ENCODE measurements at regions not wholly inside any gene's neighbourhood (a gene's known extent, or its start where the extent isn't known, plus 50 kb on each side); places are given as distances from the start of the nearest gene placed in this dataset.

DNA sequence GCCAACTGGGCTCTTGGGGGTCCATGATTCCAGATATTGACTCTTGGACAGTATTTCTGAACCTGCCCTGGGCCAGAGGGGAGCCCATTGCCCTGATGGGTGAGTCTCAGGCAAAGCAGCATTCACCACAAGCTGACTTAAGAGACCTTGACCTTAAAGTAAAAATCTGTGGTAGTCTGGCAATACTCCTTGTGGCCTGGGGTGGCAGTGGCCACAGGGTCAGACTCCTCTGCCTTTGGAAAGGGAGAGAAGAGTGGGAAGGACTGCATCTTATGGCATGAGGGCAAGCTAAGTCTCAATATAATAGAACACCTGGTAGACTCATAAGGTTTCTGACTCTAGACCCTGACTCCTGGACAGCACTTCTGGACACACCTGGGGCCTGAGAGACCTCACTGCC is 340.3 kb upstream of the MAD2L1 start:
- no peak for DNase-seq (ENCODE audit: low read depth, low spot score)
- no peaks in the 10 kb centered on the region for H3K36me3 ChIP-seq (ENCODE audit: insufficient read depth, insufficient read length, low read length)
- H3K9ac ChIP-seq (ENCODE audit: insufficient read length, low read depth), result no peak overlapping the region
- H3K27me3 ChIP-seq (ENCODE audit: insufficient read depth, insufficient read length), result no peaks in the 10 kb centered on the region
- H3K4me3 ChIP-seq (ENCODE audit: insufficient read length, low read depth), result no peak overlapping the region
- H3K4me1 ChIP-seq (ENCODE audit: insufficient read depth, insufficient read length), result no peaks in the 10 kb centered on the region
- no peaks in the 10 kb centered on the region for H3K9me3 ChIP-seq (ENCODE audit: insufficient read depth, low read length)
- TF ChIP-seq SUZ12 (IDR thresholded peaks at IDR 0.05; ENCODE audit: extremely low read depth, insufficient read depth, insufficient read length) (no peak), ZNF274 (IDR thresholded peaks at IDR 0.05; ENCODE audit: low read depth, low read length) (no peak), YY1 (IDR thresholded peaks at IDR 0.05; ENCODE audit: insufficient read depth, insufficient read length) (no peak)

DNA sequence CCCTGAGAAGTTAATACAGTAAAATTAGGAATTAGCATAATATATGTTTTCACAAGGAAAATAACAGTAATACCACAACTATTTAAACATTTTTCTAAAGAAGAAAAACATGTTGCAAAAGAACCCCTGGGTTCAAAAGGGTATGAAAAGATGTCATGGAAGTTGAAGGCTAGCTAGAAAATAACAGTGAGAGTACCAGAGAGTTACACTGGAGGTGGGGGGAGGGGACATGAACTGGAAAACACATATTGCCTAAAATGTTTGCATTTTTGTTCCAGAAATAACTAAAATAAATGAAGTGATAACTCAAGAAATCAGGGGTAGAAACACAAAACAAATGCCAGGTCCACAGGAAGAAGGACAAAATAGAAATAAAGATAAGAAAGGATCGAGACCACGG is 336.6 kb upstream of the MAD2L1 start:
- Histone ChIP-seq H3K9me3 (ENCODE audit: insufficient read depth, low read length) (no peaks in the 10 kb centered on the region), H3K9ac (ENCODE audit: insufficient read length, low read depth) (no peak overlapping the region), H3K27me3 (ENCODE audit: insufficient read depth, insufficient read length) (no peaks in the 10 kb centered on the region), H3K4me1 (ENCODE audit: insufficient read depth, insufficient read length) (no peaks in the 10 kb centered on the region), H3K4me3 (ENCODE audit: insufficient read length, low read depth) (no peak overlapping the region), H3K36me3 (ENCODE audit: insufficient read depth, insufficient read length, low read length) (no peaks in the 10 kb centered on the region)
- DNase-seq (ENCODE audit: low read depth, low spot score), result no peak
- TF ChIP-seq YY1 (IDR thresholded peaks at IDR 0.05; ENCODE audit: insufficient read depth, insufficient read length) (no peak), SUZ12 (IDR thresholded peaks at IDR 0.05; ENCODE audit: extremely low read depth, insufficient read depth, insufficient read length) (no peak), ZNF274 (IDR thresholded peaks at IDR 0.05; ENCODE audit: low read depth, low read length) (no peak)

- no peak for DNase-seq (ENCODE audit: low read depth, low spot score)
- Histone ChIP-seq H3K36me3 (ENCODE audit: insufficient read depth, insufficient read length, low read length) (no peaks in the 10 kb centered on the region), H3K9me3 (ENCODE audit: insufficient read depth, low read length) (no peaks in the 10 kb centered on the region), H3K27me3 (ENCODE audit: insufficient read depth, insufficient read length) (no peaks in the 10 kb centered on the region), H3K9ac (ENCODE audit: insufficient read length, low read depth) (no peak overlapping the region), H3K4me3 (ENCODE audit: insufficient read length, low read depth) (no peak overlapping the region), H3K4me1 (ENCODE audit: insufficient read depth, insufficient read length) (no peaks in the 10 kb centered on the region)
- no peak for TF ChIP-seq ZNF274 (IDR thresholded peaks at IDR 0.05; ENCODE audit: low read depth, low read length)
- no peak for TF ChIP-seq YY1 (IDR thresholded peaks at IDR 0.05; ENCODE audit: insufficient read depth, insufficient read length)
- no peak for TF ChIP-seq SUZ12 (IDR thresholded peaks at IDR 0.05; ENCODE audit: extremely low read depth, insufficient read depth, insufficient read length)
These were observed 333.8 kb upstream of the MAD2L1 start for GRCh38 chr4:120400441-120400840.

DNA sequence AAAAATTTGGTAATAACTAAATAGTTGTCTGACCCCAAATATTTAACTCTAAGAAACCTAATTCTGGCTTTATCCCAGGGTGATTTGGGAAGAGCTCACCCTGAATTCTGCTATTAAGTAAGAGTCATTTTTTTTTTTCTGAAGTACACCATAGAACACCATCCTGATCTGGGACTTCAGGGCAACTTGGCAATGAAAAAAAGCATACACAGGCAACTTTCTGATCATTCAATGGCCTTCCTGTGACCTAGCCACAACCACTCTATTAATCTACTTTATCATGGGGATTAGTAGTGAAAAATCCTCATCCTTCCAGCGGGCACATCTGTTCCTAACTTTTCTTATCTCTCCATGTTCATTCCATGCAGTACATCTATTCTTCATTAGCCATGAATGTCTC is 333.2 kb upstream of the MAD2L1 start:
- no peaks in the 10 kb centered on the region for H3K36me3 ChIP-seq (ENCODE audit: insufficient read depth, insufficient read length, low read length)
- TF ChIP-seq SUZ12 (IDR thresholded peaks at IDR 0.05; ENCODE audit: extremely low read depth, insufficient read depth, insufficient read length), result no peak
- no peak for TF ChIP-seq ZNF274 (IDR thresholded peaks at IDR 0.05; ENCODE audit: low read depth, low read length)
- no peak for TF ChIP-seq YY1 (IDR thresholded peaks at IDR 0.05; ENCODE audit: insufficient read depth, insufficient read length)
- H3K9me3 ChIP-seq (ENCODE audit: insufficient read depth, low read length), result no peaks in the 10 kb centered on the region
- no peaks in the 10 kb centered on the region for H3K4me1 ChIP-seq (ENCODE audit: insufficient read depth, insufficient read length)
- H3K4me3 ChIP-seq (ENCODE audit: insufficient read length, low read depth), result no peak overlapping the region
- H3K27me3 ChIP-seq (ENCODE audit: insufficient read depth, insufficient read length), result no peaks in the 10 kb centered on the region
- DNase-seq (ENCODE audit: low read depth, low spot score), result no peak
- H3K9ac ChIP-seq (ENCODE audit: insufficient read length, low read depth), result no peak overlapping the region

DNA sequence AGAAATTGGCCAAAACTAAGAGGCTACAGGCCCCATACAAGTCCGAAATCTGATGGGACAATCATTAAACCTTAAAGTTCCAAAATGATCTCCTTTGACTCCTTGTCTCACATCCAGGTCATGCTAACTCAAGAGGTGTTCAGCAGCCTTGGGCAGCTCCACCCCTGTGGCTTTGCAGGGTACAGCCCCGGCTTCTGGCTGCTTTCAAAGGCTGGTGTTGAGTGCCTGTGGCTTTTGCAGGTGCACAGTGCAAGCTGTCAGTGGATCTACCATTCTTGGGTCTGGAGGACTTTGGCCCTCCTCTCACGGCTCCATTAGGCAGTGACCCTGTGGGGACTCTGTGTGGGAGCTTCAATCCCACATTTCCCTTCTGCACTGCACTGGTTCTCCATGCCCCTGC is 329.1 kb upstream of the MAD2L1 start:
- H3K4me1 ChIP-seq (ENCODE audit: insufficient read depth, insufficient read length), result no peaks in the 10 kb centered on the region
- H3K36me3 ChIP-seq (ENCODE audit: insufficient read depth, insufficient read length, low read length), result no peaks in the 10 kb centered on the region
- no peak for DNase-seq (ENCODE audit: low read depth, low spot score)
- H3K9me3 ChIP-seq (ENCODE audit: insufficient read depth, low read length), result no peaks in the 10 kb centered on the region
- H3K27me3 ChIP-seq (ENCODE audit: insufficient read depth, insufficient read length), result no peaks in the 10 kb centered on the region
- H3K4me3 ChIP-seq (ENCODE audit: insufficient read length, low read depth), result no peak overlapping the region
- H3K9ac ChIP-seq (ENCODE audit: insufficient read length, low read depth), result no peak overlapping the region
- TF ChIP-seq ZNF274 (IDR thresholded peaks at IDR 0.05; ENCODE audit: low read depth, low read length), result no peak
- no peak for TF ChIP-seq YY1 (IDR thresholded peaks at IDR 0.05; ENCODE audit: insufficient read depth, insufficient read length)
- TF ChIP-seq SUZ12 (IDR thresholded peaks at IDR 0.05; ENCODE audit: extremely low read depth, insufficient read depth, insufficient read length), result no peak

GRCh38 chr4:120355881-120356280 is 289.2 kb upstream of the MAD2L1 start:
- Histone ChIP-seq H3K9me3 (ENCODE audit: insufficient read depth, low read length) (no peaks in the 10 kb centered on the region), H3K4me1 (ENCODE audit: insufficient read depth, insufficient read length) (no peaks in the 10 kb centered on the region), H3K9ac (ENCODE audit: insufficient read length, low read depth) (no peak overlapping the region), H3K27me3 (ENCODE audit: insufficient read depth, insufficient read length) (no peaks in the 10 kb centered on the region), H3K4me3 (ENCODE audit: insufficient read length, low read depth) (no peak overlapping the region), H3K36me3 (ENCODE audit: insufficient read depth, insufficient read length, low read length) (no peaks in the 10 kb centered on the region)
- no peak for DNase-seq (ENCODE audit: low read depth, low spot score)
- TF ChIP-seq YY1 (IDR thresholded peaks at IDR 0.05; ENCODE audit: insufficient read depth, insufficient read length) (no peak), SUZ12 (IDR thresholded peaks at IDR 0.05; ENCODE audit: extremely low read depth, insufficient read depth, insufficient read length) (no peak), ZNF274 (IDR thresholded peaks at IDR 0.05; ENCODE audit: low read depth, low read length) (no peak)

DNA sequence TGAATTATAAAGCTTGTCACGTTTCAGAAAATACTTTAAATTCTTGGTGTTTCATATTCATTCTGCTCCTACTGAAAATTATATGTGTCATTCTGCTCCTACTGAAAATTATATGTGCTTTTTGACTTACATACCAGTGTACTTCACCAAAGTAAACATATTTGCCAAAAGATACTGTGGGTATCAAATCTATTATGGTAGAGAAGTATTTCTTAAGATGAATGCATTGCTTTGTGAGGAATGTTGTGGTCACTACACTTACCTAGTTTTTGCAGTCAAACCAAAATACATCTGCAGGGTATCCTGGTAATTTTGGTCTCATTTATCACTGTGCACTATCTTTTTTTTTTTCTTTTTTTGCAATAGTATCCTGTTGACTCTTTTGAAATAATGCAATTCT is 287.7 kb upstream of the MAD2L1 start:
- H3K4me1 ChIP-seq (ENCODE audit: insufficient read depth, insufficient read length), result no peaks in the 10 kb centered on the region
- no peaks in the 10 kb centered on the region for H3K9me3 ChIP-seq (ENCODE audit: insufficient read depth, low read length)
- no peak overlapping the region for H3K9ac ChIP-seq (ENCODE audit: insufficient read length, low read depth)
- TF ChIP-seq SUZ12 (IDR thresholded peaks at IDR 0.05; ENCODE audit: extremely low read depth, insufficient read depth, insufficient read length), result no peak
- TF ChIP-seq ZNF274 (IDR thresholded peaks at IDR 0.05; ENCODE audit: low read depth, low read length), result no peak
- no peak for TF ChIP-seq YY1 (IDR thresholded peaks at IDR 0.05; ENCODE audit: insufficient read depth, insufficient read length)
- H3K4me3 ChIP-seq (ENCODE audit: insufficient read length, low read depth), result no peak overlapping the region
- no peaks in the 10 kb centered on the region for H3K27me3 ChIP-seq (ENCODE audit: insufficient read depth, insufficient read length)
- no peaks in the 10 kb centered on the region for H3K36me3 ChIP-seq (ENCODE audit: insufficient read depth, insufficient read length, low read length)
- DNase-seq (ENCODE audit: low read depth, low spot score), result no peak

DNA sequence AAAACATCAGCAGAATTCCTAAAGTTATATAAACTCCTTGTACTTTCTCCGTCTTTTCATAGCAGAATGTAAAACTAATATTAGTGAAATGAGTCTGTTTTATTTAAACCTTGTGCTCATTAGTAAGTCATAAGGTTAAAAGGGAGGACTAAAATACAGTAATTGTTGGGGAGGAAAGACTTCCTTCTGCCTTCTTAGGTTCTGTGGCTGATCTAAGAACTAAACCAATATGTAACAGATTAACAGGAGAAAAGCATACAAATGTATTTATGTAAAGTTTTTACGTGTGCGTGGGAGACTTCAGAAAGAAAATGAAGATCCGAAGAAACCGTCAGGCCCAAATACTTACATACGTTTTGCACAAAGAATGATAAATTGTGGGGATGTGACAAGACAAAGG is 286.6 kb upstream of the MAD2L1 start:
- H3K9ac ChIP-seq (ENCODE audit: insufficient read length, low read depth), result no peak overlapping the region
- no peaks in the 10 kb centered on the region for H3K4me1 ChIP-seq (ENCODE audit: insufficient read depth, insufficient read length)
- no peak for DNase-seq (ENCODE audit: low read depth, low spot score)
- no peaks in the 10 kb centered on the region for H3K9me3 ChIP-seq (ENCODE audit: insufficient read depth, low read length)
- H3K27me3 ChIP-seq (ENCODE audit: insufficient read depth, insufficient read length), result no peaks in the 10 kb centered on the region
- H3K36me3 ChIP-seq (ENCODE audit: insufficient read depth, insufficient read length, low read length), result no peaks in the 10 kb centered on the region
- no peak overlapping the region for H3K4me3 ChIP-seq (ENCODE audit: insufficient read length, low read depth)
- TF ChIP-seq ZNF274 (IDR thresholded peaks at IDR 0.05; ENCODE audit: low read depth, low read length) (no peak), SUZ12 (IDR thresholded peaks at IDR 0.05; ENCODE audit: extremely low read depth, insufficient read depth, insufficient read length) (no peak), YY1 (IDR thresholded peaks at IDR 0.05; ENCODE audit: insufficient read depth, insufficient read length) (no peak)
